Muscle of leg (tissue), 3 donors: ENCODE measurements at regions not wholly inside any gene's neighbourhood (a gene's known extent, or its start where the extent isn't known, plus 50 kb on each side); places are given as distances from the start of the nearest gene placed in this dataset.

Experiments
- DNase-seq: peaks from one replicate; pipeline ENCODE4 v3.0.0; 2013
- H3K27ac ChIP-seq: one replicate; pipeline ENCODE4 v1.5.1; 2013; ENCODE audit warnings: mild to moderate bottlenecking, low read length, control low read depth
- H3K27me3 ChIP-seq: one replicate; pipeline ENCODE4 v1.6.1; 2013; ENCODE audit warnings: low read length; ENCODE audit not compliant: control insufficient read depth, insufficient read depth
- H3K36me3 ChIP-seq: one replicate; pipeline ENCODE4 v1.6.1; 2013; ENCODE audit warnings: low read length; ENCODE audit not compliant: control insufficient read depth, insufficient read depth
- H3K4me1 ChIP-seq: one replicate; pipeline ENCODE4 v1.6.1; 2013; ENCODE audit warnings: low read length; ENCODE audit not compliant: control insufficient read depth, insufficient read depth
- H3K4me3 ChIP-seq: one replicate; pipeline ENCODE4 v1.5.1; 2013; ENCODE audit warnings: low read length, control low read depth
- H3K9me3 ChIP-seq: replicated peaks from 2 replicates; pipeline ENCODE4 v1.6.1; 2013; ENCODE audit warnings: low read depth, low read length; ENCODE audit not compliant: control insufficient read depth
- WGBS: methylation state at CpG from one replicate; pipeline ENCODE4 v1.1.5; 2013; ENCODE audit warnings: missing lambda C conversion rate; ENCODE audit not compliant: insufficient coverage; 5-methylcytosine and 5-hydroxymethylcytosine counted together

DNA sequence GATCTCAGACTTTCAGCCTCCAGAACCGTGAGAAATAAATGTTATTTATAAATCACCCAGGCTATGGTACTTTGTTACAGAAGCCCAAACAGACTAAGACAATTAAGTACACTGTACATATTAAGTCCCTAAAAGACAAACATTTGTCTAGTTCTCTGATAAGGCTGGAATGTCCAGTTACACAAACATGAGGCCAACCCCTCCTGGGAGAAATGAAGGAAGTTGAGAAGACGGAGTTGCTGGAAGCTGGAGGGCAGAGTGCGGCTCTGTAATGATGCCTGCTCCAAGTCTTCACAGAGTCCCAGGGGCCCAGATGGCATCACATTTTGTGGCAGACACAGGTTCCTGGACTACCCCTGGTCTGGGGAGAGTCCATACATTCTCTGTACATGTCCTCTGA is 79.2 kb upstream of the ST8SIA3 start:
- DNase-seq, result no peak
- Histone ChIP-seq H3K4me3 (no peak overlapping the region), H3K4me1 (no peaks in the 10 kb centered on the region), H3K36me3 (no peaks in the 10 kb centered on the region), H3K27ac (no peak overlapping the region), H3K9me3 (no peaks in the 10 kb centered on the region), H3K27me3 (no peaks in the 10 kb centered on the region)
- WGBS, result 71% methylated on average over 2 of the region's 3 CpGs

GRCh38 chr18:57275111-57275510 is 77.2 kb upstream of the ST8SIA3 start:
- no peak for DNase-seq
- Histone ChIP-seq H3K4me1 (no peaks in the 10 kb centered on the region), H3K27ac (no peak overlapping the region), H3K4me3 (no peak overlapping the region), H3K9me3 (no peaks in the 10 kb centered on the region), H3K27me3 (no peaks in the 10 kb centered on the region), H3K36me3 (no peaks in the 10 kb centered on the region)
- WGBS, result 46% methylated on average over 2 of the region's 3 CpGs

DNA sequence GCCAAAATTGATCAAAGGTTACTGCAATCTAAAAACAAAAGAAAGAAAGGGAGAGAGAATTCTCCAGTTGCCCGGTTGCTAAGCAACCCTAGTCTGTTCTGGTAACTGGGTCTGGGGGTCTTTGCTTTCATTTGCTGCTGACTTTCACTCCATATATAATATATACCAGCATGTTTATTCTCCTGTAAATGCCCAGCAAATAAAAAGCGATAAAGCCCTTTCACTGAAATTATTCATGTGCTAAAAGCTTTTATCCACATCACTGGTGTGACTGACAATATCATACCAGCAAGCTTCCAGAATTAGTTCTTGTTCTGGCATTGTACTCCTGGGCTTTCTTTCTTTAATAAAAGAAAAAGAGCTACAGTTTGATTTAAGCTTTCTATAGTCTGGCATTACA is 75.5 kb upstream of the ST8SIA3 start:
- Histone ChIP-seq H3K27ac (no peak overlapping the region), H3K36me3 (no peaks in the 10 kb centered on the region), H3K4me3 (no peak overlapping the region), H3K4me1 (no peaks in the 10 kb centered on the region), H3K9me3 (no peaks in the 10 kb centered on the region), H3K27me3 (no peaks in the 10 kb centered on the region)
- no peak for DNase-seq
- no CpG with 5 or more reads among the region's 2 CpGs for WGBS

DNA sequence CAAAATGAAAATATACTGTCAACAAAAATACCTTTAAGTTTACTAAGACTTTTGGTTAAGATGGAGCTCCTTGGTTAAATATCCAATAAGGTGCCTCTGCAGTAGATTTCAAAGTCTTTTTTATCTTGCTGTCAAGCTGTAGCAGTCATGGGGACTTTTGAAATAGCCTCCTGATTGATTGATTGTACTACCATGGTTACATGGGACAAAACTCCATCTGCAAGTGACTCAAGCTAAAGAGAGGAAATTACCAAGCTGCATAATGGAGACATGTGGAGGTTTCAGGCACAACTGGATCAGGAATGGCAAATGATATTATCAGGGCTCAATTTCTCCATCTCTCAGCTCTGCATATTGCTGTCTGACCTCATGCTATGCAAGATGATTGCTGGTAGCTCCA is 73.4 kb upstream of the ST8SIA3 start:
- H3K27ac ChIP-seq, result no peak overlapping the region
- no peaks in the 10 kb centered on the region for H3K27me3 ChIP-seq
- no peaks in the 10 kb centered on the region for H3K4me1 ChIP-seq
- no peaks in the 10 kb centered on the region for H3K9me3 ChIP-seq
- H3K36me3 ChIP-seq, result no peaks in the 10 kb centered on the region
- no peak overlapping the region for H3K4me3 ChIP-seq
- DNase-seq, result no peak

DNA sequence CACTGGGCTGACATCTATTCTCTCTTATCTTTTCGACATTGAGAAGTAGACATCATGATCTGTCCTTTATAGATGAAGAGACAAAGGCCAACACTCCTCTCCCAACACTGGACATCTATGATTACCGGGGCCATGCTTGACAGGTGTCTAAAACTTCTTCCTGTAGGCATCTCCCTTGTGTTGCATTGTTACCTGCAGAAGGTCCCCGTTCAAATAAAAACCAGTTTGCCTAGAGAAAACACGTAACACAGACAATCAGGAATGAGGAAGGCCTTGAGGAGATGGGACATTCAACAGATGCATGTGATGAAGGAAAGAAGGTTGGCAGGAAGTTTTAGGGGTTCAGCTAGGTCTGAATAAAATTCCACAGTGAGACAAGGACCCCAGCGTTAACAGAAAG is 70.8 kb upstream of the ST8SIA3 start:
- Histone ChIP-seq H3K4me3 (no peak overlapping the region), H3K4me1 (no peaks in the 10 kb centered on the region), H3K27ac (no peak overlapping the region), H3K27me3 (no peaks in the 10 kb centered on the region), H3K36me3 (no peaks in the 10 kb centered on the region), H3K9me3 (no peaks in the 10 kb centered on the region)
- no peak for DNase-seq
- WGBS, result 92% methylated on average over 2 of the region's 5 CpGs

GRCh38 chr18:57286949-57287348 is 65.4 kb upstream of the ST8SIA3 start:
- WGBS, result 83% methylated on average over 2 of the region's 2 CpGs
- no peaks in the 10 kb centered on the region for H3K9me3 ChIP-seq
- H3K36me3 ChIP-seq, result no peaks in the 10 kb centered on the region
- H3K4me3 ChIP-seq, result no peak overlapping the region
- no peaks in the 10 kb centered on the region for H3K27me3 ChIP-seq
- DNase-seq, result no peak
- no peaks in the 10 kb centered on the region for H3K4me1 ChIP-seq
- H3K27ac ChIP-seq, result no peak overlapping the region

DNA sequence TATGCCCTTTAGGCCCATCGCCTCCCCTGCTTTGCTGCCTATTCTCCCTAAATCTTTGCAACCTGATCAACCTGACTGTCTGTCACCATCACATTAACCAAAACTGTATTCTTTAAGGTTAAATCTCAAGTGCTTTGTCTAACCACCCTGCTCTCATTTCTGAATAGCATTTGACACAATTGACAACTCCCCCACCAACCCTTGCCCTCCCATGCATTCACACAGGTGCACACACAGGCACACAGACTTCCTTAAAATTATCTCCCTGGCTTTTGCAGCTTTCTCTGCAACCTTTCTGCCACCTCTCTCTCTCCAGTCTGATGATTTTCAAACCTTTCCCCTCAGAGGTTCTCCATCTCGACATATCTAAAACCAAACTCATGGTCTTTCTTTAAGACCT is 64.6 kb upstream of the ST8SIA3 start:
- H3K4me1 ChIP-seq, result no peaks in the 10 kb centered on the region
- H3K9me3 ChIP-seq, result no peaks in the 10 kb centered on the region
- no peaks in the 10 kb centered on the region for H3K27me3 ChIP-seq
- H3K36me3 ChIP-seq, result no peaks in the 10 kb centered on the region
- no peak overlapping the region for H3K27ac ChIP-seq
- 86% methylated on average over 2 of the region's 2 CpGs for WGBS
- DNase-seq, result no peak
- H3K4me3 ChIP-seq, result no peak overlapping the region

- Histone ChIP-seq H3K9me3 (no peaks in the 10 kb centered on the region), H3K4me1 (no peaks in the 10 kb centered on the region), H3K36me3 (no peaks in the 10 kb centered on the region), H3K27ac (no peak overlapping the region), H3K4me3 (no peak overlapping the region), H3K27me3 (no peaks in the 10 kb centered on the region)
- 67% methylated on average over 1 of the region's 2 CpGs for WGBS
- DNase-seq, result no peak
Measured at GRCh38 chr18:57294547-57294946, 57.8 kb upstream of the ST8SIA3 start.

DNA sequence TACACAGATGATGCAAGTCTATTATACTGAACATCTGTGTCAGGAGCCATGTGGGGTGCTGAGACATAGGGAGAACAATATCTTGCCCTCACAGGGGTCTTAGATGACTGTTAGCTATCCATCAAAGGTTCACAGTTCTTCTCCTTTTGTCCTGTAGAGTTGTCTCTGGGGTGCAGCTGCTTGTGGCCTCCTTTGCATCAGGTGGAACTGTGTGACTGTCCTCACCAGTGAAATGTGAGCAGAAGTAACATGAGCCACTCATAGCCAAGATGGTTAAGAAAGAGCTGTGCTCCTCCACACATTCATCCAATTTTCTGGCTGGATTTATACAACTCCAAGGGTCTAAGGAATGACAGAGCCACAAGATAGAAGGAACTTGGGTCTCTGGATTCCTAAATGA is 56.0 kb upstream of the ST8SIA3 start:
- H3K4me1 ChIP-seq, result no peaks in the 10 kb centered on the region
- DNase-seq, result no peak
- no peaks in the 10 kb centered on the region for H3K9me3 ChIP-seq
- no peaks in the 10 kb centered on the region for H3K36me3 ChIP-seq
- H3K4me3 ChIP-seq, result no peak overlapping the region
- no peak overlapping the region for H3K27ac ChIP-seq
- no peaks in the 10 kb centered on the region for H3K27me3 ChIP-seq

- Histone ChIP-seq H3K27ac (no peak overlapping the region), H3K4me3 (no peak overlapping the region), H3K36me3 (no peaks in the 10 kb centered on the region), H3K27me3 (peaks cover 2% of the 10 kb centered on the region), H3K9me3 (no peaks in the 10 kb centered on the region), H3K4me1 (no peaks in the 10 kb centered on the region)
- DNase-seq, result no peak
- WGBS, result 76% methylated on average over 4 of the region's 7 CpGs
Measured at GRCh38 chr18:57297306-57297705, 55.1 kb upstream of the ST8SIA3 start.

GRCh38 chr18:57299931-57300330 is 52.4 kb upstream of the ST8SIA3 start:
- H3K4me1 ChIP-seq, result no peaks in the 10 kb centered on the region
- H3K27ac ChIP-seq, result no peak overlapping the region
- peaks cover 2% of the 10 kb centered on the region for H3K27me3 ChIP-seq
- no peaks in the 10 kb centered on the region for H3K9me3 ChIP-seq
- DNase-seq, result no peak
- H3K36me3 ChIP-seq, result no peaks in the 10 kb centered on the region
- H3K4me3 ChIP-seq, result no peak overlapping the region
